Smooth muscle cell (in vitro differentiated cells): ENCODE measurements at regions not wholly inside any gene's neighbourhood (a gene's known extent, or its start where the extent isn't known, plus 50 kb on each side); places are given as distances from the start of the nearest gene placed in this dataset.

Experiments used
- DNase-seq: peaks from one replicate; lab custom pipeline; 2025; ENCODE audit not compliant: unreplicated experiment; lab: John Stamatoyannopoulos, UW
- H2AFZ ChIP-seq: fragments of 200-600 bp; sonication (generic); 2 replicates; pipeline ENCODE4 v1.6.0; 2016; ENCODE audit warnings: antibody characterized with exemption, low read depth, mild to moderate bottlenecking
- H3F3A ChIP-seq: fragments of 200-600 bp; sonication (generic); 2 replicates; pipeline ENCODE4 v1.6.0; 2017; ENCODE audit warnings: antibody characterized with exemption, low read depth
- H3K27ac ChIP-seq: fragments of 200-600 bp; sonication (generic); 2 replicates; pipeline ENCODE4 v1.5.1; 2016; ENCODE audit warnings: low read depth, mild to moderate bottlenecking
- H3K27me3 ChIP-seq: fragments of 200-600 bp; sonication (generic); 2 replicates; pipeline ENCODE4 v1.6.1; 2016; ENCODE audit warnings: low read depth, mild to moderate bottlenecking
- H3K36me3 ChIP-seq: fragments of 200-600 bp; sonication (generic); 2 replicates; pipeline ENCODE4 v1.5.1; 2016; ENCODE audit warnings: low read depth
- H3K4me1 ChIP-seq: fragments of 200-600 bp; sonication (generic); 2 replicates; pipeline ENCODE4 v1.5.1; 2016; ENCODE audit warnings: low read depth
- H3K4me2 ChIP-seq: fragments of 200-600 bp; sonication (generic); 2 replicates; pipeline ENCODE4 v1.6.0; 2016; ENCODE audit warnings: mild to moderate bottlenecking
- H3K4me3 ChIP-seq: fragments of 200-600 bp; sonication (generic); 2 replicates; pipeline ENCODE4 v1.5.1; 2016; ENCODE audit warnings: mild to moderate bottlenecking
- H3K79me2 ChIP-seq: fragments of 200-600 bp; sonication (generic); 2 replicates; pipeline ENCODE4 v1.6.0; 2016; ENCODE audit warnings: low read depth, mild to moderate bottlenecking
- H3K9ac ChIP-seq: fragments of 200-600 bp; sonication (generic); 2 replicates; pipeline ENCODE4 v1.6.0; 2016; ENCODE audit warnings: low read depth
- H3K9me3 ChIP-seq: fragments of 200-600 bp; sonication (generic); replicated peaks from 2 replicates; pipeline ENCODE4 v1.5.1; 2016; ENCODE audit warnings: low read depth
- H4K20me1 ChIP-seq: fragments of 200-600 bp; sonication (generic); 2 replicates; pipeline ENCODE4 v1.6.0; 2016; ENCODE audit warnings: low read depth
- CTCF ChIP-seq: fragments of 200-600 bp; sonication (generic); IDR thresholded peaks from 2 replicates; pipeline ENCODE4 v1.5.1; 2017; ENCODE audit warnings: borderline replicate concordance, mild to moderate bottlenecking, antibody characterized with exemption; ENCODE audit not compliant: insufficient read depth, poor library complexity, severe bottlenecking
- WGBS: methylation state at CpG from one replicate; pipeline ENCODE4 v1.1.7; 2016; ENCODE audit warnings: low lambda C conversion rate; 5-methylcytosine and 5-hydroxymethylcytosine counted together

GRCh38 chr5:69000949-69001348 lies 92.9 kb upstream of the SLC30A5 start:
- no peaks in the 10 kb centered on the region for H3K36me3 ChIP-seq
- no peak overlapping the region for H2AFZ ChIP-seq
- H3K4me3 ChIP-seq: no peak overlapping the region
- H3K4me2 ChIP-seq: no peak overlapping the region
- DNase-seq: no peak
- H3K27ac ChIP-seq: no peak overlapping the region
- H3K27me3 ChIP-seq: no peaks in the 10 kb centered on the region
- TF ChIP-seq CTCF: no peak
- no peaks in the 10 kb centered on the region for H3F3A ChIP-seq
- WGBS: 89% methylated on average over 2 of the region's 2 CpGs
- H4K20me1 ChIP-seq: no peaks in the 10 kb centered on the region
- no peak overlapping the region for H3K9ac ChIP-seq
- H3K9me3 ChIP-seq: no peaks in the 10 kb centered on the region
- H3K79me2 ChIP-seq: no peaks in the 10 kb centered on the region
- H3K4me1 ChIP-seq: no peaks in the 10 kb centered on the region

DNA sequence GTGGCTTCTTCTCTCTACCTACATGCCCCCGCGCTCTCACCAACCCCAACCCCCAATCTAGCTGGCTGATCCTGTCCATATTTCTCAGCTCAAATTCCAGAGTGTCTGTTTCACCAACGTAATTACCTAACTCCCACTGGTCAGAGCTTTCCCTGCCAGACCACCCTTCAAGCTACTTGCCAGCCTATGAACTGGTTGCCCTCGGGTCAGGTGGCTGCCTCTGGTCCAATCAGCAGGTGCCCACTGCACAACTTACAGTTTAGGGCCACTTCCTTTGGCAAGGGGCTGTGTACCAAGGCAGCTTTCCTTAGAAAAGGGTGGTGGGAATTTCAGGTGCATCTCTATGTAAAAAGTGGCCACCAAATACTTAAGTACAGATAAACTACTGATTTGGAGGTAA lies 92.2 kb upstream of the SLC30A5 start:
- Histone ChIP-seq H3K27ac (no peak overlapping the region), H3K9ac (no peak overlapping the region), H3K4me2 (no peak overlapping the region), H3K27me3 (no peaks in the 10 kb centered on the region), H3K36me3 (no peaks in the 10 kb centered on the region), H4K20me1 (no peaks in the 10 kb centered on the region), H2AFZ (no peak overlapping the region), H3K4me1 (no peaks in the 10 kb centered on the region), H3F3A (no peaks in the 10 kb centered on the region), H3K4me3 (no peak overlapping the region), H3K9me3 (no peaks in the 10 kb centered on the region), H3K79me2 (no peaks in the 10 kb centered on the region)
- no peak for TF ChIP-seq CTCF
- no peak for DNase-seq
- 93% methylated on average over 4 of the region's 4 CpGs for WGBS

DNA sequence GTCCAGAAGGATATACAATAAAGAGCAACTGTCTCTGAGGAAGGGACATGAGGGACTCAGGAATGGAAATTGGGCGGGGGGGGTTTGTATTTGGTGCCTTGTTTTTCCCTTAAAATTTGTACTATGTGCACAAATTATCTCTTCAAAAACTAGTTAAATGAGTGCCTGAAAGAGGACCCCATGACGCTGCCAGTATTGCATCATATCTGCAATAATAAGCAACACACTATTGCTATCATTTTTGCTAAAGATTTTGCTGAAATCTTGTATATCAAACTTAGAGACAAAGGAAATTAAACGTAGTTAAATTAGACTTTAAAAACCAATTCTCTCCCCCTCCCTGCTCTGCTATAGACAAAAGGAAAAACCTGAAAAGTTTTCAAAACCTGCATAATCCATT lies 89.7 kb upstream of the SLC30A5 start:
- Histone ChIP-seq H3K4me3 (no peak overlapping the region), H3K4me2 (no peak overlapping the region), H2AFZ (no peak overlapping the region), H3K4me1 (no peaks in the 10 kb centered on the region), H3K27me3 (no peaks in the 10 kb centered on the region), H3K27ac (no peak overlapping the region), H3K36me3 (no peaks in the 10 kb centered on the region), H3K79me2 (no peaks in the 10 kb centered on the region), H3K9ac (no peak overlapping the region), H3K9me3 (no peaks in the 10 kb centered on the region), H4K20me1 (no peaks in the 10 kb centered on the region), H3F3A (no peaks in the 10 kb centered on the region)
- no peak for DNase-seq
- WGBS: 91% methylated on average over 3 of the region's 3 CpGs
- TF ChIP-seq CTCF: no peak

DNA sequence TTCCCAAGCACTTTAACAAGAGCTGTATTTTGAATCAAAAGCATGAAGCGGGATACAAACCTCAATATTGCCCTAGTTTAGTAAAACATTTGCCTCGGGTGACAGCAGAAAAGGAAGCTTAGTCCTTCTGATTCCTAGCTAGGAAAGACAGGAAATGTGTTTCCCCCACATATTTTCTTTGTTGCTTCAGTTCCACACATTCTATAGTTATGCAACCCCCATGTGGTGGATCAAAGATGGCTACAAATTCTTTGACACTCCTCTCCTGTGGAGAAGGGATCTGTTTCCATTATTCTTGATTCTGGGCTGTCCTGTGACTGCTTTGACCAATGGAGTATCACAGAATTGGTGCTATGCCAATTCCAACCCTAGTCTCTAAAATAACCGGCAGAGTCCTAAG lies 89.1 kb upstream of the SLC30A5 start:
- H3K9ac ChIP-seq: no peak overlapping the region
- no peak overlapping the region for H3K27ac ChIP-seq
- no peaks in the 10 kb centered on the region for H3K79me2 ChIP-seq
- H3K4me2 ChIP-seq: no peak overlapping the region
- no peaks in the 10 kb centered on the region for H3K36me3 ChIP-seq
- no peaks in the 10 kb centered on the region for H3F3A ChIP-seq
- no peak for TF ChIP-seq CTCF
- H3K27me3 ChIP-seq: no peaks in the 10 kb centered on the region
- 90% methylated on average over 3 of the region's 3 CpGs for WGBS
- H3K4me3 ChIP-seq: no peak overlapping the region
- H3K4me1 ChIP-seq: no peaks in the 10 kb centered on the region
- no peak overlapping the region for H2AFZ ChIP-seq
- no peaks in the 10 kb centered on the region for H3K9me3 ChIP-seq
- no peak for DNase-seq
- H4K20me1 ChIP-seq: no peaks in the 10 kb centered on the region
